B cell (primary cell): ENCODE measurements at regions not wholly inside any gene's neighbourhood (a gene's known extent, or its start where the extent isn't known, plus 50 kb on each side); places are given as distances from the start of the nearest gene placed in this dataset.
"Not testable (repeated sequence)": the region's sequence is repeated elsewhere in the genome, so short reads cannot be mapped to it uniquely, and the experiment has no call there.

Experiments used
- ATAC-seq: fragments of 200-7000 bp; cut with Tn5 transposase; one replicate; pipeline ENCODE4 v1.10.0; 2021; ENCODE audit warnings: low read depth, mild to moderate bottlenecking, moderate number of reproducible peaks, moderate library complexity
- CTCF ChIA-PET: fragments of 350-600 bp; sonication (Branson Sonifier 250); formaldehyde crosslinking; loops from one replicate; lab custom pipeline; 2021; ENCODE audit warnings: antibody characterized with exemption, inconsistent platforms; lab: Charles Lee
- POLR2A ChIA-PET: fragments of 350-600 bp; sonication (Branson Sonifier 250); formaldehyde crosslinking; loops from one replicate; lab custom pipeline; 2021; ENCODE audit warnings: antibody characterized with exemption; lab: Charles Lee
- DNase-seq: peaks from one replicate; pipeline ENCODE4 v3.0.0; 2013
- H2AFZ ChIP-seq: 2 replicates; pipeline ENCODE4 v1.6.1; 2012; ENCODE audit warnings: mild to moderate bottlenecking, low read depth, low read length; ENCODE audit not compliant: insufficient read depth, poor library complexity, severe bottlenecking
- H3K27ac ChIP-seq, 2 donors: 1 replicate in 1 of 2; 2 replicates in 1 of 2; pipeline ENCODE4 v1.5.1; 2012 to 2013; ENCODE audit warnings: low read length in 2 of 2, mild to moderate bottlenecking in 2 of 2, moderate library complexity in 1 of 2
- H3K27me3 ChIP-seq, 4 experiments: fragments of 200-600 bp in 1 of 4; sonication (generic) in 1 of 4; replicated peaks in 1 of 4; 1 replicate in 2 of 4; 2 replicates in 2 of 4; pipeline versions ENCODE4 v1.6.1 to v1.7.0; 2013 to 2016; ENCODE audit warnings: low read length in 3 of 4, mild to moderate bottlenecking in 2 of 4, mixed read lengths in 1 of 4, moderate library complexity in 1 of 4; ENCODE audit not compliant: insufficient read depth in 4 of 4, control insufficient read depth in 3 of 4; ENCODE audit errors: control extremely low read depth in 1 of 4
- H3K36me3 ChIP-seq, 2 experiments: replicated peaks in 1 of 2; 1 replicate in 1 of 2; 2 replicates in 1 of 2; pipeline versions ENCODE4 v1.6.1 to v1.7.1; 2013; ENCODE audit warnings: low read length in 1 of 2; ENCODE audit not compliant: insufficient read depth in 2 of 2, control insufficient read depth in 1 of 2; ENCODE audit errors: control extremely low read depth in 1 of 2, extremely low read depth in 1 of 2
- H3K4me1 ChIP-seq, 2 donors: fragments of 200-600 bp in 1 of 2; sonication (generic) in 1 of 2; 1 replicate in 1 of 2; 2 replicates in 1 of 2; pipeline versions ENCODE4 v1.5.1 to v1.6.1; 2013 to 2017; ENCODE audit warnings: low read length in 2 of 2; ENCODE audit not compliant: control insufficient read depth in 2 of 2, insufficient read depth in 2 of 2
- H3K4me2 ChIP-seq: replicated peaks from 2 replicates; pipeline ENCODE3; 2012; ENCODE audit warnings: mild to moderate bottlenecking, low read depth, low read length; ENCODE audit not compliant: poor library complexity, severe bottlenecking
- H3K4me3 ChIP-seq, 5 experiments: fragments of 200-600 bp in 1 of 5; sonication (generic) in 1 of 5; 1 replicate in 3 of 5; 2 replicates in 2 of 5; pipeline versions ENCODE4 v1.5.1 to v1.7.0; 2011 to 2016; ENCODE audit warnings: low read length in 4 of 5, mild to moderate bottlenecking in 4 of 5, low read depth in 2 of 5, control low read depth in 1 of 5, moderate library complexity in 1 of 5; ENCODE audit not compliant: insufficient read depth in 1 of 5; ENCODE audit errors: control extremely low read depth in 1 of 5, extremely low read depth in 1 of 5
- H3K79me2 ChIP-seq: fragments of 200-600 bp; sonication (generic); one replicate; pipeline ENCODE4 v1.6.0; 2016; ENCODE audit warnings: low read length; ENCODE audit not compliant: control insufficient read depth, insufficient read depth
- H3K9ac ChIP-seq: fragments of 200-600 bp; sonication (generic); 2 replicates; pipeline ENCODE4 v1.6.1; 2017; ENCODE audit warnings: mild to moderate bottlenecking, low read length, moderate library complexity
- H3K9me3 ChIP-seq, 3 donors: one replicate each; pipeline versions ENCODE4 v1.6.1 to v1.7.1; 2013; ENCODE audit warnings: low read length in 2 of 3; ENCODE audit not compliant: control insufficient read depth in 2 of 3, insufficient read depth in 1 of 3; ENCODE audit errors: control extremely low read depth in 1 of 3
- H4K20me1 ChIP-seq: 2 replicates; pipeline ENCODE4 v1.6.0; 2012; ENCODE audit warnings: mild to moderate bottlenecking, low read length; ENCODE audit not compliant: insufficient read depth, control insufficient read depth, poor library complexity, severe bottlenecking
- H3K27ac Mint-ChIP-seq: one replicate; pipeline ENCODE4 v1.8.0; 2021; ENCODE audit warnings: mixed read lengths
- H3K27me3 Mint-ChIP-seq: one replicate; pipeline ENCODE4 v1.8.0; 2021; ENCODE audit warnings: mixed read lengths
- H3K4me1 Mint-ChIP-seq: one replicate; pipeline ENCODE4 v1.8.0; 2021; ENCODE audit warnings: mixed read lengths
- H3K4me3 Mint-ChIP-seq: one replicate; pipeline ENCODE4 v1.8.0; 2021; ENCODE audit warnings: mixed read lengths
- H3K9me3 Mint-ChIP-seq: one replicate; pipeline ENCODE4 v1.8.0; 2022; ENCODE audit warnings: mixed read lengths; ENCODE audit not compliant: insufficient read depth
- EZH2 ChIP-seq: IDR thresholded peaks from 2 replicates; pipeline ENCODE4 v1.6.1; 2012; ENCODE audit warnings: borderline replicate concordance, low read depth, mild to moderate bottlenecking, moderate library complexity, low read length; ENCODE audit not compliant: insufficient read depth, poor library complexity, severe bottlenecking
- WGBS: methylation state at CpG from one replicate; pipeline ENCODE4 v1.1.5; 2013; ENCODE audit warnings: missing lambda C conversion rate; ENCODE audit not compliant: insufficient coverage; 5-methylcytosine and 5-hydroxymethylcytosine counted together
- intact Hi-C: fragments of 100-400 bp; cut with micrococcal nuclease; formaldehyde crosslinking; loops from one replicate; pipeline ENCODE4 v1.10.0; 2022
- TF ChIP-seq, protein P1 (sequence below): fragments of 200-600 bp; IDR thresholded peaks from one replicate; pipeline ENCODE4 v1.8.0; 2022; ENCODE audit warnings: antibody characterized with exemption, mild to moderate bottlenecking

GRCh38 chr9:42377530-42378417 is 194.3 kb downstream of the SPATA31A6 start:
- intact Hi-C loops, H3K79me2 ChIP-seq, H3K9ac ChIP-seq, H3K4me2 ChIP-seq, ATAC-seq, H3K4me3 ChIP-seq, H3K27me3 Mint-ChIP-seq, DNase-seq, H3K4me1 ChIP-seq, H3K27ac Mint-ChIP-seq, CTCF ChIA-PET, H3K36me3 ChIP-seq, H3K27me3 ChIP-seq, POLR2A ChIA-PET, H2AFZ ChIP-seq, H3K27ac ChIP-seq, H3K4me3 Mint-ChIP-seq, H4K20me1 ChIP-seq, H3K9me3 ChIP-seq, H3K4me1 Mint-ChIP-seq, H3K9me3 Mint-ChIP-seq: not testable (repeated sequence)
- 84% methylated on average over 7 of the region's 23 CpGs for WGBS

- H3K9me3 ChIP-seq: no peaks in the 10 kb centered on the region
- Mint-ChIP-seq H3K4me3 (no peak overlapping the region), H3K27ac (no peak overlapping the region), H3K4me1 (no peaks in the 10 kb centered on the region), H3K27me3 (no peaks in the 10 kb centered on the region), H3K9me3 (no peaks in the 10 kb centered on the region)
- no peaks in the 10 kb centered on the region for H4K20me1 ChIP-seq
- H3K79me2 ChIP-seq: no peaks in the 10 kb centered on the region
- no CpG with 5 or more reads among the region's 2 CpGs for WGBS
- H3K4me2 ChIP-seq: no peak overlapping the region
- H3K27ac ChIP-seq: no peak overlapping the region
- no peaks in the 10 kb centered on the region for H3K4me1 ChIP-seq
- intact Hi-C loops: no loop called here
- H3K4me3 ChIP-seq: no peak overlapping the region
- ChIA-PET POLR2A (no interaction called here), CTCF (no interaction called here)
- DNase-seq: no peak
- no peaks in the 10 kb centered on the region for H3K36me3 ChIP-seq
- H3K27me3 ChIP-seq: no peaks in the 10 kb centered on the region
- ATAC-seq: no peak
- H2AFZ ChIP-seq: no peak overlapping the region
- no peak overlapping the region for H3K9ac ChIP-seq
- no peak for TF ChIP-seq EZH2
- TF ChIP-seq, protein P1, sequence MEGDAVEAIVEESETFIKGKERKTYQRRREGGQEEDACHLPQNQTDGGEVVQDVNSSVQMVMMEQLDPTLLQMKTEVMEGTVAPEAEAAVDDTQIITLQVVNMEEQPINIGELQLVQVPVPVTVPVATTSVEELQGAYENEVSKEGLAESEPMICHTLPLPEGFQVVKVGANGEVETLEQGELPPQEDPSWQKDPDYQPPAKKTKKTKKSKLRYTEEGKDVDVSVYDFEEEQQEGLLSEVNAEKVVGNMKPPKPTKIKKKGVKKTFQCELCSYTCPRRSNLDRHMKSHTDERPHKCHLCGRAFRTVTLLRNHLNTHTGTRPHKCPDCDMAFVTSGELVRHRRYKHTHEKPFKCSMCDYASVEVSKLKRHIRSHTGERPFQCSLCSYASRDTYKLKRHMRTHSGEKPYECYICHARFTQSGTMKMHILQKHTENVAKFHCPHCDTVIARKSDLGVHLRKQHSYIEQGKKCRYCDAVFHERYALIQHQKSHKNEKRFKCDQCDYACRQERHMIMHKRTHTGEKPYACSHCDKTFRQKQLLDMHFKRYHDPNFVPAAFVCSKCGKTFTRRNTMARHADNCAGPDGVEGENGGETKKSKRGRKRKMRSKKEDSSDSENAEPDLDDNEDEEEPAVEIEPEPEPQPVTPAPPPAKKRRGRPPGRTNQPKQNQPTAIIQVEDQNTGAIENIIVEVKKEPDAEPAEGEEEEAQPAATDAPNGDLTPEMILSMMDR: no peak
Measured at GRCh38 chr9:42378418-42378815, 195.0 kb downstream of the SPATA31A6 start.

- no CpG with 5 or more reads among the region's 1 CpG for WGBS
- not testable (repeated sequence) for H3K27me3 Mint-ChIP-seq
Measured at GRCh38 chr9:42379602-42380001, 196.1 kb downstream of the SPATA31A6 start.

More at GRCh38 chr9:42379602-42380001, 196.1 kb downstream of the SPATA31A6 start:
- H3K36me3 ChIP-seq, H3K27me3 ChIP-seq, H3K9me3 ChIP-seq, H3K4me1 ChIP-seq, H3K9me3 Mint-ChIP-seq, H3K9ac ChIP-seq, POLR2A ChIA-PET, H2AFZ ChIP-seq, DNase-seq, H4K20me1 ChIP-seq, H3K4me3 Mint-ChIP-seq, H3K4me1 Mint-ChIP-seq, H3K4me2 ChIP-seq, H3K4me3 ChIP-seq, H3K79me2 ChIP-seq, H3K27ac Mint-ChIP-seq, ATAC-seq, intact Hi-C loops, CTCF ChIA-PET, H3K27ac ChIP-seq: not testable (repeated sequence)
